ENCODE measurements at regions not wholly inside any gene's neighbourhood (a gene's known extent, or its start where the extent isn't known, plus 50 kb on each side); places are given as distances from the start of the nearest gene placed in this dataset.
A peak's percentile ranks its signal among the peaks of the same experiment; 100 is the strongest.

DNA sequence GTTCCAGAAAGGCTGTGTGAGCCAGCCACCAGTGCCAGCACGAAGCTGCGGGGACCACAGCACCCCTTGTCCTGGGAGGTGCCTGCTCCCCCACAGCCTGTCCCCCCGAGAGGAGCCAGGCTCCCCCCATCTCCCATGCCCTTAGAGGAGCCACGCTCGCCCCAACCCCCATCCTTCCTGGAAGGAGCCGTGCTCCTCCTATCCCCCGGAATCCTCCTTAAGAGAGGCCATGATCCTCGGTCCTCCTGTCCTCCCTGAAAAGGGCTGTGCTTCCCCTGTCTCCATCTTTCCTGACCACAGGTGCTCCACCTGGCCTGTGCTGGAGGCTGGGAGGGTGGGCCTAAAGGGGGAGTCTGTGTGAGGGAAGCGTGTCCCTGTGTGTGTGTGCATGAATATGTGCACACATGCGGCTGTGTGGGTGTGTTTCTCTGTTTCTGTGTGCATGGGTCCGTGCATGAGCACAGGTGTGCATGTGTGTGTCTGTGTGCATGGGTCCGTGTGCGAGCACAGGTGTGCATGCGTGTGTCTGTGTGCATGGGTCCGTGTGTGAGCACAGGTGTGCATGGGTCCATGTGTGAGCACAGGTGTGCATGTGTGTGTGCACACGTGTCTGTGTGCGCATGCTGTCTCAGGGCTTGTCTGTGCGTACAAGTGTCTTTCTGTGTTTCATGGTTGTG is 80.3 kb downstream of the RTP5 start:
- Histone ChIP-seq H3K4me3 (ENCODE audit: insufficient read depth, low read length, poor library complexity, severe bottlenecking) (no peak overlapping the region), H3K36me3 (ENCODE audit: low read length) (no peaks in the 10 kb centered on the region), H3K79me2 (ENCODE audit: insufficient read depth, low read length) (no peaks in the 10 kb centered on the region), H4K20me1 (ENCODE audit: low read depth, low read length) (no peaks in the 10 kb centered on the region), H3K4me2 (ENCODE audit: low read depth, low read length, poor library complexity, severe bottlenecking) (no peak overlapping the region), H3F3A (ENCODE audit: insufficient read depth) (no peaks in the 10 kb centered on the region), H3K9ac (ENCODE audit: low read length) (no peak overlapping the region), H3K9me3 (ENCODE audit: insufficient read depth, low read length) (no peaks in the 10 kb centered on the region), H3K27me3 (ENCODE audit: low read length) (no peaks in the 10 kb centered on the region), H2AFZ (ENCODE audit: low read depth, low read length, severe bottlenecking) (no peak overlapping the region), H3K27ac (ENCODE audit: low read depth, low read length) (no peak overlapping the region), H3K9me2 (replicated peaks; ENCODE audit: insufficient read depth, low read length) (no peaks in the 10 kb centered on the region)
- TF ChIP-seq, protein P1, sequence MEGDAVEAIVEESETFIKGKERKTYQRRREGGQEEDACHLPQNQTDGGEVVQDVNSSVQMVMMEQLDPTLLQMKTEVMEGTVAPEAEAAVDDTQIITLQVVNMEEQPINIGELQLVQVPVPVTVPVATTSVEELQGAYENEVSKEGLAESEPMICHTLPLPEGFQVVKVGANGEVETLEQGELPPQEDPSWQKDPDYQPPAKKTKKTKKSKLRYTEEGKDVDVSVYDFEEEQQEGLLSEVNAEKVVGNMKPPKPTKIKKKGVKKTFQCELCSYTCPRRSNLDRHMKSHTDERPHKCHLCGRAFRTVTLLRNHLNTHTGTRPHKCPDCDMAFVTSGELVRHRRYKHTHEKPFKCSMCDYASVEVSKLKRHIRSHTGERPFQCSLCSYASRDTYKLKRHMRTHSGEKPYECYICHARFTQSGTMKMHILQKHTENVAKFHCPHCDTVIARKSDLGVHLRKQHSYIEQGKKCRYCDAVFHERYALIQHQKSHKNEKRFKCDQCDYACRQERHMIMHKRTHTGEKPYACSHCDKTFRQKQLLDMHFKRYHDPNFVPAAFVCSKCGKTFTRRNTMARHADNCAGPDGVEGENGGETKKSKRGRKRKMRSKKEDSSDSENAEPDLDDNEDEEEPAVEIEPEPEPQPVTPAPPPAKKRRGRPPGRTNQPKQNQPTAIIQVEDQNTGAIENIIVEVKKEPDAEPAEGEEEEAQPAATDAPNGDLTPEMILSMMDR (IDR thresholded peaks at IDR 0.05; ENCODE audit: insufficient read depth, low read length, poor library complexity, severe bottlenecking): no peak
- no peak for TF ChIP-seq EZH2phosphoT487 (conservative IDR thresholded peaks at IDR 0.05; ENCODE audit: low read length)

DNA sequence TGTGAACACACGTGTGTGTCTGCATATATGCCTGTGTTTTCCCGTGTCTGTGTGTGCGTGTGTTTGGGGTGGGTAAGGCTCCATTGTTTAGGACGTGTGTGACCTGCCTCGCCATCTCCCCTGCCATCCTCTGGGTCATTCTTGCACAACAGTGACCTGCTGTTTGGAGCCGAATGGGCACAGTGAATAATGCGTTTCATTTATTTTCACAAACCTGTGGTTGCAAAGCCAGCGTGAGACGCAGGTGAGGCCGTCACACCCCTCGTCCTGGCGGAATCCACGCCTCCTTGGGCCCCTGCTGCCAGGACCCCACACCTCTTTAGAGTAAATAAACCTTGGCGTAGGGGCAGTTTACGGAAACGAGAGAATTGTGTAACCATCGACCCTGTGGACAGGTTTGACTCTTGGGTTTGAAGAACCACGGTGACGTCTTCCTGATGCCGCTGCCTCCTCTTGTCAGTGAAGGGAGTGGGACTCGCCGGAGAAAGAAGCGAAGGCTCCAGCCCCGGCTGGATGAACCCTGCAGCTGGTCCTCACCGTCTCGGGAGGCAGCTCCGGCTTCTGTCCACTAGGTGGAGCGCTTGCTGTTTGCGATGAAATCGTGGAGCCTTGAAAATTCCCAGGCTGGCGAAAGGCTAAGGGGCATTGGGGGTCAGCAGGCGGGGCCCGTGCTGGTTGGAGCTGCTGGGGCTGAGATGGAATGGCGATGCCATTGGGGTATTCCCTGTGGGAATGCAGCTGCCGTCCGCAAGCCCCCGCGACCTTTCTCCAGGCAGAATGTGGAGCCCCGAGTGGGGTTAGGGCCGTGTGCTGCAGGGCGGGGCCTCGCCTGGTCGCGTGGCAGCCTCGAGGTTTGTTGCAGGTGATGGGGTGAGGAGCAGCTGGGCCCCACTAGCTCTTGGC is 81.1 kb downstream of the RTP5 start:
- H3K4me2 ChIP-seq (ENCODE audit: low read depth, low read length, poor library complexity, severe bottlenecking): peak overlapping the region; percentile 13
- H3K27ac ChIP-seq (ENCODE audit: low read depth, low read length): peak overlapping the region; percentile 55; the same call in 1 of the 2 replicates
- H2AFZ ChIP-seq (ENCODE audit: low read depth, low read length, severe bottlenecking): no peak overlapping the region

GRCh38 chr2:241951316-241951700 is 81.8 kb downstream of the RTP5 start:
- no peaks in the 10 kb centered on the region for H3K36me3 ChIP-seq (ENCODE audit: low read length)
- H3K27ac ChIP-seq (ENCODE audit: low read depth, low read length): peak overlapping the region; percentile 55
- H2AFZ ChIP-seq (ENCODE audit: low read depth, low read length, severe bottlenecking): no peak overlapping the region
- no peaks in the 10 kb centered on the region for H3K79me2 ChIP-seq (ENCODE audit: insufficient read depth, low read length)
- H4K20me1 ChIP-seq (ENCODE audit: low read depth, low read length): no peaks in the 10 kb centered on the region
- no peak overlapping the region for H3K4me3 ChIP-seq (ENCODE audit: insufficient read depth, low read length, poor library complexity, severe bottlenecking)
- H3K9me2 ChIP-seq (replicated peaks; ENCODE audit: insufficient read depth, low read length): no peaks in the 10 kb centered on the region
- H3F3A ChIP-seq (ENCODE audit: insufficient read depth): no peaks in the 10 kb centered on the region
- no peak overlapping the region for H3K9ac ChIP-seq (ENCODE audit: low read length)
- no peaks in the 10 kb centered on the region for H3K9me3 ChIP-seq (ENCODE audit: insufficient read depth, low read length)
- TF ChIP-seq EZH2phosphoT487 (conservative IDR thresholded peaks at IDR 0.05; ENCODE audit: low read length): no peak
- TF ChIP-seq, protein P1 (IDR thresholded peaks at IDR 0.05; ENCODE audit: insufficient read depth, low read length, poor library complexity, severe bottlenecking): no peak
- peak overlapping the region; percentile 13 for H3K4me2 ChIP-seq (ENCODE audit: low read depth, low read length, poor library complexity, severe bottlenecking)
- no peaks in the 10 kb centered on the region for H3K27me3 ChIP-seq (ENCODE audit: low read length)

More for the DNA sequence above, 81.1 kb downstream of the RTP5 start:
- H3K4me3 ChIP-seq (ENCODE audit: insufficient read depth, low read length, poor library complexity, severe bottlenecking): no peak overlapping the region
- no peaks in the 10 kb centered on the region for H3F3A ChIP-seq (ENCODE audit: insufficient read depth)
- H3K36me3 ChIP-seq (ENCODE audit: low read length): no peaks in the 10 kb centered on the region
- no peak for TF ChIP-seq EZH2phosphoT487 (conservative IDR thresholded peaks at IDR 0.05; ENCODE audit: low read length)
- TF ChIP-seq, protein P1 (IDR thresholded peaks at IDR 0.05; ENCODE audit: insufficient read depth, low read length, poor library complexity, severe bottlenecking): peak; percentile 81
- no peaks in the 10 kb centered on the region for H3K9me2 ChIP-seq (replicated peaks; ENCODE audit: insufficient read depth, low read length)
- no peaks in the 10 kb centered on the region for H3K79me2 ChIP-seq (ENCODE audit: insufficient read depth, low read length)
- H3K9me3 ChIP-seq (ENCODE audit: insufficient read depth, low read length): no peaks in the 10 kb centered on the region
- no peak overlapping the region for H3K9ac ChIP-seq (ENCODE audit: low read length)
- H3K27me3 ChIP-seq (ENCODE audit: low read length): no peaks in the 10 kb centered on the region
- H4K20me1 ChIP-seq (ENCODE audit: low read depth, low read length): no peaks in the 10 kb centered on the region

All from SU-DHL-6 (cell line).